BJ (cell line): ENCODE measurements at regions not wholly inside any gene's neighbourhood (a gene's known extent, or its start where the extent isn't known, plus 50 kb on each side); places are given as distances from the start of the nearest gene placed in this dataset.

Experiments
- CTCF ChIA-PET: fragments of 350-600 bp; formaldehyde crosslinking; extraction: SDS; loops from one replicate; lab custom pipeline; 2021; ENCODE audit warnings: antibody characterized with exemption, inconsistent platforms; lab: Yijun Ruan, JAX
- POLR2A ChIA-PET: fragments of 300-600 bp; sonication (Branson Sonifier 250); formaldehyde crosslinking; extraction: SDS; loops from one replicate; lab custom pipeline; 2021; ENCODE audit warnings: antibody characterized with exemption; lab: Charles Lee
- DNase-seq: peaks from one replicate; pipeline ENCODE4 v3.0.0-alpha.2; 2011; ENCODE audit warnings: low read depth
- H3K27me3 ChIP-seq: 2 replicates; pipeline ENCODE4 v1.6.0; 2011; ENCODE audit warnings: low read length; ENCODE audit not compliant: control insufficient read depth, insufficient read depth
- H3K36me3 ChIP-seq: 2 replicates; pipeline ENCODE4 v1.5.1; 2011; ENCODE audit warnings: low read length; ENCODE audit not compliant: control insufficient read depth, insufficient read depth
- H3K4me3 ChIP-seq: 2 replicates; pipeline ENCODE4 v1.5.1; 2011; ENCODE audit warnings: low read depth, mild to moderate bottlenecking, control low read depth, low read length
- TF ChIP-seq, protein P1 (sequence below): IDR thresholded peaks from 2 replicates; pipeline ENCODE4 v1.5.1; 2011; ENCODE audit warnings: low read depth, mild to moderate bottlenecking, control low read depth, inconsistent platforms, low read length, moderate library complexity; ENCODE audit not compliant: insufficient read depth

DNA sequence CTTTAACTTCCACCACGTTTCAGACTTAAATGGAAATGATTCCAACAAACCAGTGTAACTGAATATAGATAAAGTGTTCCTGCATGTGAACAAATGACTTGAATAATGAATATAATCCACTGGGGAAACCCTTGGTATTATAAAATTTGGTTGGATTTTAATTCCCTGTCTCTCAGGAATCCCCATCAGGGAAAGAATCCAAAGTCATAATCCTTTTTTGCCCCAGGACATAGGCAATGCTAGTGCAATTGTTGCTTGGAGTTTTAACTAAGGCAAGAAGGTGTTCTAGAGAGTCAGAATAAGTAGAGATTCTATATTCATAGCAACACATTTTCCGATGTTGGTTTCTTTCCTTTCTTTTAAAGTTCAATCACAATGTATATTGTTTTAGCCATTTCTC lies 1169.4 kb downstream of the GALC start:
- TF ChIP-seq, protein P1, sequence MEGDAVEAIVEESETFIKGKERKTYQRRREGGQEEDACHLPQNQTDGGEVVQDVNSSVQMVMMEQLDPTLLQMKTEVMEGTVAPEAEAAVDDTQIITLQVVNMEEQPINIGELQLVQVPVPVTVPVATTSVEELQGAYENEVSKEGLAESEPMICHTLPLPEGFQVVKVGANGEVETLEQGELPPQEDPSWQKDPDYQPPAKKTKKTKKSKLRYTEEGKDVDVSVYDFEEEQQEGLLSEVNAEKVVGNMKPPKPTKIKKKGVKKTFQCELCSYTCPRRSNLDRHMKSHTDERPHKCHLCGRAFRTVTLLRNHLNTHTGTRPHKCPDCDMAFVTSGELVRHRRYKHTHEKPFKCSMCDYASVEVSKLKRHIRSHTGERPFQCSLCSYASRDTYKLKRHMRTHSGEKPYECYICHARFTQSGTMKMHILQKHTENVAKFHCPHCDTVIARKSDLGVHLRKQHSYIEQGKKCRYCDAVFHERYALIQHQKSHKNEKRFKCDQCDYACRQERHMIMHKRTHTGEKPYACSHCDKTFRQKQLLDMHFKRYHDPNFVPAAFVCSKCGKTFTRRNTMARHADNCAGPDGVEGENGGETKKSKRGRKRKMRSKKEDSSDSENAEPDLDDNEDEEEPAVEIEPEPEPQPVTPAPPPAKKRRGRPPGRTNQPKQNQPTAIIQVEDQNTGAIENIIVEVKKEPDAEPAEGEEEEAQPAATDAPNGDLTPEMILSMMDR: no peak
- H3K4me3 ChIP-seq: no peak overlapping the region
- DNase-seq: no peak
- H3K36me3 ChIP-seq: no peaks in the 10 kb centered on the region
- H3K27me3 ChIP-seq: no peaks in the 10 kb centered on the region
- ChIA-PET CTCF (interaction anchor here (0.6 kb wide), 1 partner anchor 51 kb away, joined by 3 read pairs; no protein-coding TSS in a partner anchor), POLR2A (no interaction called here)

DNA sequence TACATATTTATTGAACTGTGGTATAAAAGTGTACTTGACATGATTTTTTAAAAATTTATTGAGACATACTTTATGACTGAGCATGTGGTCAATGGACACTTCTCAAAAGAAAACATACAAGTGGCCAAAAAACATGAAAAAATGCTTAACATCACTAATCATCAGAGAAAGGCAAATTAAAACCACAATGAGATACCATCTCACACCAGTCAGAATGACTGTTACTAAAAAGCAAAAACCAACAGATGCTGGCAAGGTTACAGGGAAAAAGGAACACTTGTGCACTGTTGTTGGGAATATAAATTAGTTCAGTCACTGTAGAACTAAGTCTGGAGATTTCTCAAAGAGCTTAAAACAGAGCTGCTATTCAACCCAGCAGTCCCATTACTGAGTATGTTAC lies 1177.6 kb downstream of the GALC start:
- DNase-seq: no peak
- ChIA-PET CTCF (no interaction called here), POLR2A (no interaction called here)
- no peaks in the 10 kb centered on the region for H3K36me3 ChIP-seq
- TF ChIP-seq, protein P1: no peak
- H3K4me3 ChIP-seq: no peak overlapping the region
- no peaks in the 10 kb centered on the region for H3K27me3 ChIP-seq

DNA sequence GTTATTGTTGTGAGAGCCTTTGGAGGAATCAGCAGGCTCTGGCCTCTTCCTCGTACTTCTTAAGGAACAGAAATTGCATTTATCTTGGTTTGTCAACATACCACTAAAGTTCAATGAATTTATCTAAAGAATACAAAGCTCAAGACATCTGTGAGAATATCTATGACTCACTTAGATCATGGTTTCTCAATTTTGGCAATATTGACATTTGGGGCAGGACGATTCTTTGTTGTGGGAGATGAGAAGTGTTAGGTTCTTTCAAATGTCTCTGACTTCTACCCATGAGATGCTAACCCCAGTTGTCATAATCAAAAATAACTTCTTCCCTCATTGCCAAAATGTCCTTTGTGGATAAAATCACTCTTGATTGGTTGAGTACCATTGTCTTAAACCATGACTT lies 1190.3 kb downstream of the GALC start:
- no peak for DNase-seq
- ChIA-PET POLR2A (no interaction called here), CTCF (interaction anchor here (1.6 kb wide), 1 partner anchor 15 kb away, joined by 5 read pairs; no protein-coding TSS in a partner anchor)
- Histone ChIP-seq H3K4me3 (no peak overlapping the region), H3K27me3 (no peaks in the 10 kb centered on the region), H3K36me3 (no peaks in the 10 kb centered on the region)
- TF ChIP-seq, protein P1: no peak

DNA sequence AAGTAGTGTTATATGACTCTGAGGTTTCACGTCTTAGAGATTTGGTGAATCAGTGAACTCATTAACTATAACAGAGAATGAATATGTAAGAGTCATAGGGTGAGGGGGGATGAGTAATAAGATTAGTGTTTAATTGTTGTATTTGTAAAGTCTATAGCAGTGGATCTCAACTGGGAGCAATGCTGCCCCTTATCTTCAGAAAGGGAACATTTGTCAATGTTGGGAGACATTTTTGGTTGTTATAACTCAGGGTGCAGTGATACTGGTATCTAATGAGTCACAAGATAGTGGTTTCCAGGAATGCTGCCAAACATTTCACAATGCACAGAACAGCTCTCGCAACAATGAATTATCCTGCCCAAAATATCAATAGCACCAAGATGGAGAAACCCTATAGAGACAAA lies 1193.7 kb downstream of the GALC start:
- ChIA-PET CTCF (interaction anchor here (0.7 to 0.8 kb wide), 2 partner anchors 11 to 130 kb away, joined by 3 read pairs; no protein-coding TSS in a partner anchor), POLR2A (no interaction called here)
- H3K36me3 ChIP-seq: no peaks in the 10 kb centered on the region

DNA sequence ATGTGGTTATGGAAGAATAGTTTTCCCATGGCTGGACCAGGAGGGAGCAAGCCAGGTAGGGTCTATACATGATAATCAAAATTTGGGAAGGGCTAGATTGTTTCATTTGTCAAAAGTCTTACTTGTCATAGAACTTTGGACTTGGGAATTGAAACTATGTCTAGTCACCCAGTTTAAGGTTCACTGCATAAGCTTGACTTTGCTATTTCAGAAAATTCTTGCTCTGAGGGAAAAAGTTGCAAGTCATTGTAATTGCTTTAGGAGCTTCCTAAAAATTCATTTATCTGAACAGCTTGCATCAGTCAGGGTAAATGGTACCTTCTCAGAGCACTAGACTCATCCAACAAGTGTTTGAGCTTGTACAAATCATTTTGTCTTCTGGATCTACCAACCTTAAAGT lies 1194.7 kb downstream of the GALC start:
- Histone ChIP-seq H3K36me3 (no peaks in the 10 kb centered on the region), H3K4me3 (no peak overlapping the region), H3K27me3 (no peaks in the 10 kb centered on the region)
- TF ChIP-seq, protein P1: no peak
- CTCF ChIA-PET: no interaction called here
- no peak for DNase-seq
- POLR2A ChIA-PET: no interaction called here

More for the DNA sequence above, 1193.7 kb downstream of the GALC start:
- Histone ChIP-seq H3K4me3 (no peak overlapping the region), H3K27me3 (no peaks in the 10 kb centered on the region)
- peak; percentile 84 for DNase-seq
- TF ChIP-seq, protein P1: peak; percentile 19; the same call in 1 of the 2 replicates
